ENCODE measurements at regions not wholly inside any gene's neighbourhood (a gene's known extent, or its start where the extent isn't known, plus 50 kb on each side); places are given as distances from the start of the nearest gene placed in this dataset.

GRCh38 chr13:40136896-40137295, 481.4 kb downstream of the COG6 start:
- no peak for DNase-seq (ENCODE audit: low read depth in 4 of 4, low spot score in 1 of 4)

DNA sequence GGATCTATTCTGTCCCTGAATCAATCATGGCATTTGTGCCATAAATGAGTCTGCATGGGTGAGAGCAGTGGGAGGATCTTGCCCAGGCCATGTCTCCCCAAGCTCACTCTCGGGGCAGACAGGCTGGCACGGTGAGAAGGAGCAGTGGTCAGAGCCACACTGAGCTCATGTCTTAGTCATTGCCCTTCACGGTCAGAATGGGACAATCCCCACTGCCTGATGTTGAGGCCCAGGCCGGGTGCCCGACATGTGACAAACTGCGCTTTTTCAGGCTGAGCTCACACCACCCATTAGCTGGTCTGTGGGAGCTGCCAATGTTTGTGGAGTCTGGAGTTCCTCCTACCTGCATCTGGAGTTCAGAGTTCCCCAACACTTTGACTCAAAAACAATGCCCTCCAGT, 481.9 kb downstream of the COG6 start:
- DNase-seq (ENCODE audit: low read depth in 4 of 4, low spot score in 1 of 4), result no peak

GRCh38 chr13:40139896-40140520, 484.5 kb downstream of the COG6 start:
- DNase-seq (ENCODE audit: low read depth in 4 of 4, low spot score in 1 of 4), result no peak

- DNase-seq (ENCODE audit: low read depth in 4 of 4, low spot score in 1 of 4), result no peak
Observed at GRCh38 chr13:40141859-40142555, 486.5 kb downstream of the COG6 start.

GRCh38 chr13:40143106-40143505, 487.6 kb downstream of the COG6 start:
- DNase-seq (ENCODE audit: low read depth in 4 of 4, low spot score in 1 of 4), result no peak

GRCh38 chr13:40143559-40143958, 488.1 kb downstream of the COG6 start:
- no peak for DNase-seq (ENCODE audit: low read depth in 4 of 4, low spot score in 1 of 4)

DNA sequence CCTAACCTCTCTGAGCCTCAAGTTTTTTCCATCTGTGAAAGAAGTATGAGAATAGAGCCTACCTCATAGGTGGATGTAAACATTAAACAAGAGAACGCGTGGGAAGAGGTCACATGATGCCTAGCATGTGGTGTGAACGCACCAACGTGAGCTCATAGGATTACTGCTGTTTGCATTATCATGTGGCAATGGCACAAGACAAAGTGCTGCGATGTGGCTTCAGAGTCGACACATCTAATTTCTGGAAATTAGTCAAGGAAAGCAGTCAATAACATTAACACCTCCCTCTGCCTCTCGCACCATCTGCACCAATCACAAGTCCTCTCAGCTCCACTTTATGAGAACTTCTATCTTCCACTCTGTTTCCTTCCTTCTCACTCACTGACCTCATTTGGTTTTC, 489.7 kb downstream of the COG6 start:
- peak in 1 of 4 experiments; percentile 9 for DNase-seq (ENCODE audit: low read depth in 4 of 4, low spot score in 1 of 4)

DNA sequence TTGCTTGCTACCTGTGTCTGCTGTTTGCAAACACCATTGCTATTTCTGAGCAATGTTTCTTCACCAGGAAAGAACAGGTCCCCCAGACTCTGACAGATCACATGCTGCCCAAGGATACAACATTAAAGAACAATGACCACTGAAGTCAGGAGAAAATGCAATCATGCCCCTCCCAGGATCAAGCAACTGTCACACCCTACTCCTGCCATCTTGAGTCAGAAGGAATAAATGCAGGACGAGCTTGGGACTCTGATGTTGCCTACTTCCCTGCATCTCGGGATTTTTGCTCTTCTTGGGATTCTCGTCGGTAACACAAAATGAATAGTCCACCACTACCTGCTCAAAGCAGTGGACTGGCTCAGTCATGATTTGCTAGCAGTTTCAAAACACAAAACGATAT, 490.6 kb downstream of the COG6 start:
- DNase-seq (ENCODE audit: low read depth in 4 of 4, low spot score in 1 of 4), result no peak

DNA sequence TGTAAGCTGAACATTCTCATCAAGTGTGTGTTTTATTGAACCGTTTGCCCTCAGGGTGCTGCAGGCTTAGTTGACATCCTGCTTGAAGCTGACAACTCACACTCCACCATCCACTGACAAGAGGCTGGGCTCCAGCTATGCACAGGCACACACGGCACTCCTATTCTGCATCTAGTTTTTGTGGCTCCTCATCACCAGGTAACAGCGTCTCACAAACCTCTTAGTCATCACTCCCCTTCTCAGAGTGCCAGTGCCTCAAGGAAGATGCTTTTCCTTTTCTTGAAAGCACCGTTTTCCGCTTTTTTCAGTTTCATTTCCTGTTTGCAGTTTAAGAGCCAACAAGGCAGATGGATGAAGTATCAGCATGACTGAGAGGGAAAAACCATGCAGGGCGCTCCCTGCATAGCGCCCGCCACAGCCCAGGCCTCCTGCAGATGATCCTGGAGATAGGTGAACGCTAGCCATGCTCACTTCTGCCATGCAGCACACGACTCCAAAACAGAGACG, 491.2 kb downstream of the COG6 start:
- DNase-seq (ENCODE audit: low read depth in 4 of 4, low spot score in 1 of 4), result no peak

- peak in 1 of 4 experiments; percentile 24 for DNase-seq (ENCODE audit: low read depth in 4 of 4, low spot score in 1 of 4)
Observed at GRCh38 chr13:40148101-40148500, 492.6 kb downstream of the COG6 start.

DNA sequence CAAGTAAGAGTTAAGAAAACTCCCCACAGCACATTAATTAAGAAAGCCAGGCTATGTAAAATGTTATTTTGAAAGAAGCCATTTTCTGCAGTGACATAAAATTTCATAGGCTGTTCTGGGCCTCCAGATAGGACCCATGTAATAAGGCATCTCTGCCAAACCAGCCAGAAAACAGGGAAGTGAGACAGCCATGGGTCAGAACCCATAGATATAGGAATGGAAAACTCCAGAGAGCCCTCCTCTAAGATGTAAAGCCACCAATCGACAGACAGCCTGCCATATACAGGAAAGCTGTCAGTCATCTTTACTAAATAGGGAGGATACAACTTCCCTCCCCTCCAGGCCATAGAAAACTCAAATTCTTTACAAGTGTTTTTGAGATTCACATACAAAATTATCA, 493.3 kb downstream of the COG6 start:
- no peak for DNase-seq (ENCODE audit: low read depth in 4 of 4, low spot score in 1 of 4)

DNA sequence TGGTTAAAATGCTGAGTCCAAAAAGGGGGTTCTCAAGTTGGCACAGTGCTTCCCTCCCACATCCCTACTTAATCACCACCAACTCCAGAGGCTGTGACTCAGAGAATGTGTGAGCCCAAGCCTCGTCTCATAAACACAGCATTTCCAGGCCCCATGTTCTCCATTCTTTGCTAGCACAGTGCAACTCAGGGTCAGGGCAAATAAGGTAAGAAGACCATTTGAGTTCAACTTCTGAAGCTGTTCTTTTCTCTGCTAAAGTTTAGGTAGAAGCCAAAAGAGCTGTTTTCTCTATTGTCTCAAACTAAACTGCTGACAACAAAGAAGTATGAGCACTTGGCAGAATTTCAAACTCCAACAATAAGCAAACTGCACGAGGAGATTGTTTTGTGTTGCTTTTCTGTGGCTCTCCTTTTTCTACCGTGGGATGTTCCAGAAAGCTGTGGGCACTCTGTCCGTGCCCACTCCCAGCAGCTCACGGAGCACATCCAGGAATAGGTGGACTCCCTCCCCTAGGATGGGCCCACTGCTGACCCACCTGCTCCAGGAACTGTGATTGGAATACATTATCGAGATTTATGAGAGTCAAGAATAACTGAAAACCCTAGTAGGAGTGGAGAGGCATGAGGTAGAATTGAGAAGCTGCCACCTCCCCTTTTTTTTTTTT, 494.3 kb downstream of the COG6 start:
- no peak for DNase-seq (ENCODE audit: low read depth in 4 of 4, low spot score in 1 of 4)

DNA sequence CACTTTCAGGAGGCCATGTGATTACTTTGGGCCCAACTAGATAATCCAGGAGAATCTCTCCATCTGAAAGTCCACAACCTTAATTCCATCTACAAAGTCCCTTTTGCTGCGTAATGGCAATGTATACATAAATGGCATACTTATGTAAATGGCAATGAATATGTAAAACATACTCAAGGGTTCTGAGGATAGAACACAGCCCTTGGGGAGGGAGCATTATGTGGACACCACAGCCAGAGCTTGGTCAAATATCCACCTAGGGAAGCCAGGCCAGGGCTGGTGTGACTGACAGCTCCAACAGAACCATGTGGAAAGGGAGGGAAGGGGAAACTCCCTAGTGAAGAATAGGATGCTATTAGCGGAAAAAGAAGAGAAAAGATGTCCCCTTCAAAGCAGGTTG, 496.2 kb downstream of the COG6 start:
- no peak for DNase-seq (ENCODE audit: low read depth in 4 of 4, low spot score in 1 of 4)

DNA sequence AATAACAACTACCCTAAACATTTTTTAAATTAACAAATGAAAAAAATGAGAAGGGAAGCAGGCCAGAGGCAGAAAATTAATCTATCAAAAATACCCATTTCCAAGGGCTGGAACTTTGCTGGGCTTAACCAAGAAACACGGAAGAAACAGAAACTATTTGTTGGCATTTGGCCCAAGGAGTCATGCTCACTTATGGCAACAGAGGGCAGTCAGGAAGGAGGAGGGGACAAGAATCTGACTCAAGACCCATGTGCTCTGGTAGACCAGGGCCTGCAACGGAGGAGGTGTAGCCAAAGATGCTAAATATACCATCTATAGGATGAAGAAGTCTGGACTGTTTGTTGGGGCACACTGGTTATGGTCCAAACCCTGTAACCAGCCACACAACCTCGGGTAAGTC, 496.7 kb downstream of the COG6 start:
- no peak for DNase-seq (ENCODE audit: low read depth in 4 of 4, low spot score in 1 of 4)

DNA sequence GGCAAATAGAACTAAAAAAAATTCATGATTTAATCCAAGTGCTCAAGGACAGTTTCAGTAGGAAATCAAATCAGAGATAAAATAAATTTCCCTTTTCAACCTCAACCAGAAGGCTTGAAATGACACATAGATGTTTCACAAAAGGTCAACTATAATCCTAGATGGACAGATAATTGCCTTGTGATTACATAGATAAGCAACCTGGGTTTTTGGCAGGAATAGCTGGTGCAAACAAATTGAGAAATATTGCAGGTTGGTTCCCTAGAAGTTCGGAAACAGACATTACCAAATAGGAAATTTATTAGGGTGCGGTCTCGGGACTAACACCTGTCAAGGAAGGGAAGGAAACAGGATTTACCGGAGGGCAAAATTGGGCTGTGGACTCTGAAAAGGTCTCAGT, 497.5 kb downstream of the COG6 start:
- DNase-seq (ENCODE audit: low read depth in 4 of 4, low spot score in 1 of 4), result no peak

DNA sequence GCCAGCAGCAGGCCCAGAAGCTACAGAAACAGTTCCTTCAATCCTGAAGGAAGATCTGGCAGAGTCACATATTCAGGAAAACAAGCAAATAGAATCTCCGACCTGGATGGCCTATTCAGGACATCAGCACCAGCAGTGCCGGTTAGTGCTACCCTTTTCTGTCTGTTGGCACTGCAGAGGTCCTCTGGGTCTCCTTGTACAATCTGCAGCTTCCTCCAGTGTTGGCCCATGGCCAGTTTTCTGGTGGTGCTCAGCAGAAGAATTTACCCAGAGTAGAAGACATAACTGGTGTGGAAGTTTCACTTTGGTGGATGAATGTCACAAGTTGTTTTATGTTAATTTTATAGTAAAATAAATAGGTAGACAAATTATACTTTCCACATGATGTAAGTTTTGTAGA, 498.1 kb downstream of the COG6 start:
- no peak for DNase-seq (ENCODE audit: low read depth in 4 of 4, low spot score in 1 of 4)

GRCh38 chr13:40155201-40155600, 499.7 kb downstream of the COG6 start:
- no peak for DNase-seq (ENCODE audit: low read depth in 4 of 4, low spot score in 1 of 4)

DNA sequence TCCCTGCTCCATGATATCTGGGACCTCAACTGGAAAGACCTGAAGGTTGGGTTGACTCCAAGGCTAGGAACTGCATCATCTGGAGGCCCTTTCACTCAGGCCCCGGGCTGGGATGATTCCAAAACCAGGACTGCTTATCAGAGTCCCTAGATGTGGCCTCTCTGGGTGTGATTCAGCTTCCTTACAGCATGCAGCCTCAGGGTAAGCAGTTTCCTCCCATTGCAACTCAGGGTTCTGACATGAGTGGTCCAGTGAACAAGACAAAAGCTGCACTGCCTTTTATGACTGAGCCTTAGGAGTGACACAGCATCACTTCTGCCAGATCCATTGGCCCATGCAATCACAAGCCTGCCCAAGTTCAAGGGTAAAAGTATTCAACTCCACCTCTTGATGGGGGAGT, 502.8 kb downstream of the COG6 start:
- no peak for DNase-seq (ENCODE audit: low read depth in 4 of 4, low spot score in 1 of 4)

DNA sequence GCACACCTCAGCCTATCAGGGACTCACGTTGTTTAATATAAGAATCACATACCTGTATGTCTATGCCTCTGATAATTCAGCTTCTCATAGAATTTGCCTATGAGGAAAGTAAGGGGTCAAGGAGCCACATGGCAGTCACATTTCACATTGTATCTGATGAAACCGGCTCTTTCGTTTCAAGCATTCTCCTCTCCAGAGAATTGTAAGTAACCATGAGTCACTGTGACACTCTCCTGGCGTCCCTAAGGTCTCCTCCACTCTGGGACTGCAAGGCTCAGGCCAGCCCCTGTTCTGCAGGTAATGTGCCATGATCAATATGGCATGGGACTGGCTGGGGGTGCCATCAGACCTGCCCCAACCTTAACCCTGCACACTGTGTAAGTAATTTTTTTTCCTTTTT, 503.3 kb downstream of the COG6 start:
- DNase-seq (ENCODE audit: low read depth in 4 of 4, low spot score in 1 of 4), result no peak

GRCh38 chr13:40159736-40160135, 504.3 kb downstream of the COG6 start:
- no peak for DNase-seq (ENCODE audit: low read depth in 4 of 4, low spot score in 1 of 4)

DNA sequence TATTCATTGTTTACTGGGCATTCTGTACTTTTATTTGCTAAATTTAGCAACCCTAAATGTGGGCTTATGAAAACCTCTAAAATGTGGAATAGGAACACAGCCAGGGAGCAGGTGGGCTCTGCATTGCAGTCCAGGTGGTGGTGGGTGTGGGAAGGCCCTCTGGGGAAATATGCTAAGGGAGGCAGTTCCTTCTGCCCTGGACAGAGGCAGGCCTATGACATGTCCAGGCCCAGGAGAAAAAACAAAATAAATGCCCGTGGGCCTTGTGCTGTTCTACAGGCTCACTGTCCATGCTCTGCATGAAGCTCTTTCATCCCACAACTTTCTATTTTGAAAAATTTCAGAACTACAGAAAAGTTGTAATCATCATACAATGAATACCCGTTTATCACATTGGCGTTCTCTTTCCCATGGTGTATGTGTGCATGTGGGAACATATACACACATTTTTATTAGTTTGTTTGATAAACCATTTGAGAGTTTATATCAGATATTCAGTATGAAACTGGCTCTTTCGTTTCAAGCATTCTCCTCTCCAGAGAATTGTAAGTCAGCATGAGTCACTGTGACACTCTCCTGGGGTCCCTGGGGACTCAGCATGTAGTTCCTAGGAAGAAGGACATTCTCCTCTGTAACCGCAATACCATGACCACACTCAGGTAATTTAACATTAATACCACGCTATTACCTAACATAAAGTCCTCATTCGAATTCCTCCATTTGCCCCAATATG, 505.3 kb downstream of the COG6 start:
- DNase-seq (ENCODE audit: low read depth in 4 of 4, low spot score in 1 of 4), result no peak

GRCh38 chr13:40161351-40161810, 505.1 kb downstream of the FOXO1 start:
- no peak for DNase-seq (ENCODE audit: low read depth in 4 of 4, low spot score in 1 of 4)

Measured in stimulated activated CD4-positive, alpha-beta T cell treated with anti-CD3 and anti-CD28 coated beads, Interleukin-1b, Interleukin-23, amount 100 ng/mL, for 24 hours (primary cell).